Left ventricle myocardium inferior (tissue), 1 donor: ENCODE measurements at regions not wholly inside any gene's neighbourhood (a gene's known extent, or its start where the extent isn't known, plus 50 kb on each side); places are given as distances from the start of the nearest gene placed in this dataset.

ENCODE experiments used
- DNase-seq: peaks from one replicate; pipeline ENCODE4 v3.0.0-alpha.2; 2020
- H3K27ac ChIP-seq: fragments of 200-600 bp; replicated peaks from 2 replicates; pipeline ENCODE4 v1.8.0; 2021
- H3K27me3 ChIP-seq: fragments of 200-600 bp; 2 replicates; pipeline ENCODE4 v1.8.0; 2021; ENCODE audit warnings: low read depth
- H3K36me3 ChIP-seq: fragments of 200-600 bp; 2 replicates; pipeline ENCODE4 v1.8.0; 2021
- H3K4me1 ChIP-seq: fragments of 200-600 bp; 2 replicates; pipeline ENCODE4 v1.8.0; 2021
- H3K4me3 ChIP-seq: fragments of 200-600 bp; 2 replicates; pipeline ENCODE4 v1.8.0; 2021; ENCODE audit warnings: mild to moderate bottlenecking, moderate library complexity
- H3K9me3 ChIP-seq: fragments of 200-600 bp; replicated peaks from 2 replicates; pipeline ENCODE4 v1.8.0; 2021
- intact Hi-C: fragments of 100-400 bp; cut with micrococcal nuclease; formaldehyde crosslinking; loops from one replicate; pipeline ENCODE4 v1.11.0; 2022
- TF ChIP-seq, protein P1 (sequence below): fragments of 200-600 bp; IDR thresholded peaks from 2 replicates; pipeline ENCODE4 v1.8.0; 2021; ENCODE audit warnings: antibody characterized with exemption, mild to moderate bottlenecking, borderline replicate concordance
- donor health status: DM: no; HTN: yes; CAD: no; lungs with severe emphysema.

GRCh38 chr10:30724296-30724695, 94.7 kb upstream of the LYZL2 start:
- Histone ChIP-seq H3K36me3 (no peaks in the 10 kb centered on the region), H3K4me1 (no peaks in the 10 kb centered on the region), H3K27ac (no peak overlapping the region), H3K27me3 (no peaks in the 10 kb centered on the region), H3K4me3 (no peak overlapping the region), H3K9me3 (no peaks in the 10 kb centered on the region)
- intact Hi-C loops = no loop called here
- TF ChIP-seq, protein P1, sequence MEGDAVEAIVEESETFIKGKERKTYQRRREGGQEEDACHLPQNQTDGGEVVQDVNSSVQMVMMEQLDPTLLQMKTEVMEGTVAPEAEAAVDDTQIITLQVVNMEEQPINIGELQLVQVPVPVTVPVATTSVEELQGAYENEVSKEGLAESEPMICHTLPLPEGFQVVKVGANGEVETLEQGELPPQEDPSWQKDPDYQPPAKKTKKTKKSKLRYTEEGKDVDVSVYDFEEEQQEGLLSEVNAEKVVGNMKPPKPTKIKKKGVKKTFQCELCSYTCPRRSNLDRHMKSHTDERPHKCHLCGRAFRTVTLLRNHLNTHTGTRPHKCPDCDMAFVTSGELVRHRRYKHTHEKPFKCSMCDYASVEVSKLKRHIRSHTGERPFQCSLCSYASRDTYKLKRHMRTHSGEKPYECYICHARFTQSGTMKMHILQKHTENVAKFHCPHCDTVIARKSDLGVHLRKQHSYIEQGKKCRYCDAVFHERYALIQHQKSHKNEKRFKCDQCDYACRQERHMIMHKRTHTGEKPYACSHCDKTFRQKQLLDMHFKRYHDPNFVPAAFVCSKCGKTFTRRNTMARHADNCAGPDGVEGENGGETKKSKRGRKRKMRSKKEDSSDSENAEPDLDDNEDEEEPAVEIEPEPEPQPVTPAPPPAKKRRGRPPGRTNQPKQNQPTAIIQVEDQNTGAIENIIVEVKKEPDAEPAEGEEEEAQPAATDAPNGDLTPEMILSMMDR = no peak
- no peak for DNase-seq

GRCh38 chr10:30722956-30723620, 93.5 kb upstream of the LYZL2 start:
- H3K27ac ChIP-seq = no peak overlapping the region
- no peaks in the 10 kb centered on the region for H3K27me3 ChIP-seq
- H3K4me3 ChIP-seq = no peak overlapping the region
- TF ChIP-seq, protein P1 = no peak
- H3K4me1 ChIP-seq = no peaks in the 10 kb centered on the region
- H3K36me3 ChIP-seq = no peaks in the 10 kb centered on the region
- no peaks in the 10 kb centered on the region for H3K9me3 ChIP-seq
- intact Hi-C loops = no loop called here
- no peak for DNase-seq

GRCh38 chr10:30719832-30720231, 90.3 kb upstream of the LYZL2 start:
- H3K36me3 ChIP-seq = no peaks in the 10 kb centered on the region
- H3K27me3 ChIP-seq = peaks cover 4% of the 10 kb centered on the region
- no peak overlapping the region for H3K27ac ChIP-seq
- H3K4me3 ChIP-seq = no peak overlapping the region
- no peak for DNase-seq
- no peaks in the 10 kb centered on the region for H3K4me1 ChIP-seq
- H3K9me3 ChIP-seq = no peaks in the 10 kb centered on the region
- TF ChIP-seq, protein P1 = no peak
- intact Hi-C loops = no loop called here

- no peak overlapping the region for H3K27ac ChIP-seq
- H3K4me3 ChIP-seq = no peak overlapping the region
- TF ChIP-seq, protein P1 = no peak
- DNase-seq = no peak
- peaks cover 19% of the 10 kb centered on the region for H3K27me3 ChIP-seq
- intact Hi-C loops = no loop called here
- no peaks in the 10 kb centered on the region for H3K36me3 ChIP-seq
- peaks cover 8% of the 10 kb centered on the region for H3K9me3 ChIP-seq
- H3K4me1 ChIP-seq = no peaks in the 10 kb centered on the region
These were observed 80.3 kb upstream of the LYZL2 start for GRCh38 chr10:30709700-30710358.

- Histone ChIP-seq H3K4me1 (no peaks in the 10 kb centered on the region), H3K27ac (no peak overlapping the region), H3K9me3 (peaks cover 8% of the 10 kb centered on the region), H3K4me3 (no peak overlapping the region), H3K27me3 (peaks cover 19% of the 10 kb centered on the region), H3K36me3 (no peaks in the 10 kb centered on the region)
- TF ChIP-seq, protein P1 = no peak
- intact Hi-C loops = no loop called here
- no peak for DNase-seq
These were observed 79.7 kb upstream of the LYZL2 start for GRCh38 chr10:30709229-30709628.
